NCI-H1105 treated with DMSO at 0.1 percent for 48 hours (cell line): ENCODE measurements at regions not wholly inside any gene's neighbourhood (a gene's known extent, or its start where the extent isn't known, plus 50 kb on each side); places are given as distances from the start of the nearest gene placed in this dataset.
"Not testable (repeated sequence)": the region's sequence is repeated elsewhere in the genome, so short reads cannot be mapped to it uniquely, and the experiment has no call there.

Source experiments
- DNase-seq: peaks from one replicate; lab custom pipeline; 2025; lab: John Stamatoyannopoulos, UW

GRCh38 chr9:94033383-94033782 is 50.9 kb upstream of the PTPDC1 start:
- DNase-seq = no peak

GRCh38 chr9:94031946-94032345 is 52.3 kb upstream of the PTPDC1 start:
- no peak for DNase-seq

- no peak for DNase-seq
These were observed 52.9 kb upstream of the PTPDC1 start for GRCh38 chr9:94031380-94031779.

GRCh38 chr9:94030318-94031179 is 53.7 kb upstream of the PTPDC1 start:
- DNase-seq = peak; percentile 79

GRCh38 chr9:94029932-94030317 is 54.3 kb upstream of the PTPDC1 start:
- DNase-seq = no peak

GRCh38 chr9:94026816-94027215 is 57.4 kb upstream of the PTPDC1 start:
- DNase-seq = no peak

GRCh38 chr9:94022476-94022875 is 61.8 kb upstream of the PTPDC1 start:
- not testable (repeated sequence) for DNase-seq

- DNase-seq = not testable (repeated sequence)
These were observed 63.4 kb upstream of the PTPDC1 start for GRCh38 chr9:94020836-94021235.

GRCh38 chr9:94018628-94019027 is 63.5 kb upstream of the BARX1 start:
- DNase-seq = no peak

- DNase-seq = no peak
These were observed 62.9 kb upstream of the BARX1 start for GRCh38 chr9:94017939-94018531.

- no peak for DNase-seq
These were observed 61.6 kb upstream of the BARX1 start for GRCh38 chr9:94016744-94017143.

GRCh38 chr9:94014920-94015319 is 59.8 kb upstream of the BARX1 start:
- DNase-seq = peak; percentile 83

GRCh38 chr9:94014066-94014654 is 59.0 kb upstream of the BARX1 start:
- DNase-seq = peak; percentile 45

GRCh38 chr9:94010980-94011533 is 55.9 kb upstream of the BARX1 start:
- no peak for DNase-seq

GRCh38 chr9:94005272-94005901 is 50.2 kb upstream of the BARX1 start:
- DNase-seq = no peak
